ENCODE measurements at regions not wholly inside any gene's neighbourhood (a gene's known extent, or its start where the extent isn't known, plus 50 kb on each side); places are given as distances from the start of the nearest gene placed in this dataset.

GRCh38 chr2:65622499-65622898, 190.1 kb upstream of the SPRED2 start:
- TF ChIP-seq CTCF (IDR thresholded peaks at IDR 0.05) (no peak), POLR2A (IDR thresholded peaks at IDR 0.05) (no peak)
